AG04450 (cell line): ENCODE measurements at regions not wholly inside any gene's neighbourhood (a gene's known extent, or its start where the extent isn't known, plus 50 kb on each side); places are given as distances from the start of the nearest gene placed in this dataset.
A peak's percentile ranks its signal among the peaks of the same experiment; 100 is the strongest.

Experiments
- CTCF ChIA-PET: fragments of 300-600, 350-600 bp; formaldehyde crosslinking; extraction: SDS; loops from one replicate; lab custom pipeline; 2022; ENCODE audit warnings: antibody characterized with exemption, inconsistent platforms; lab: Charles Lee
- POLR2A ChIA-PET: fragments of 350-600 bp; formaldehyde crosslinking; extraction: SDS; loops from one replicate; lab custom pipeline; 2021; ENCODE audit warnings: antibody characterized with exemption, inconsistent platforms; lab: Yijun Ruan, JAX
- DNase-seq: peaks from one replicate; pipeline ENCODE4 v3.0.0-alpha.2; 2011; ENCODE audit warnings: low read depth, low spot score
- H3K27ac ChIP-seq: one replicate; pipeline ENCODE4 v1.5.1; 2012; ENCODE audit warnings: low read depth, low read length, control low read depth
- H3K27me3 ChIP-seq: one replicate; pipeline ENCODE4 v1.6.0; 2012; ENCODE audit warnings: low read length; ENCODE audit not compliant: control insufficient read depth, insufficient read depth
- H3K4me3 ChIP-seq: 2 replicates; pipeline ENCODE4 v1.5.1; 2011; ENCODE audit warnings: mild to moderate bottlenecking, low read depth, low read length, control low read depth
- H3K9me3 ChIP-seq: 2 replicates; pipeline ENCODE4 v1.5.1; 2012; ENCODE audit warnings: low read length; ENCODE audit not compliant: control insufficient read depth, insufficient read depth
- CTCF ChIP-seq: IDR thresholded peaks from 2 replicates; pipeline ENCODE4 v1.5.1; 2011; ENCODE audit warnings: low read depth, low read length, control low read depth, inconsistent platforms

- Histone ChIP-seq H3K4me3 (no peak overlapping the region), H3K27ac (no peak overlapping the region), H3K27me3 (no peaks in the 10 kb centered on the region), H3K9me3 (no peaks in the 10 kb centered on the region)
- ChIA-PET CTCF (interaction anchor here (0.6 to 15.1 kb wide), 75 partner anchors 8 to 869 kb away, joined by 3 to 541 read pairs (median 5); partner anchors contain the start of gene LRRC1), POLR2A (interaction anchor here (1.1 kb wide), 1 partner anchor 174 kb away, joined by 3 read pairs; the partner anchor contains the start of gene GCLC)
- DNase-seq = peak; percentile 48
- peak; percentile 83 for TF ChIP-seq CTCF
Measured at GRCh38 chr6:53718597-53719460, 53.3 kb upstream of the KLHL31 start.

GRCh38 chr6:53717566-53717965 is 52.0 kb upstream of the KLHL31 start:
- Histone ChIP-seq H3K27ac (no peak overlapping the region), H3K9me3 (no peaks in the 10 kb centered on the region), H3K4me3 (no peak overlapping the region), H3K27me3 (no peaks in the 10 kb centered on the region)
- TF ChIP-seq CTCF = no peak
- DNase-seq = no peak
- POLR2A ChIA-PET = no interaction called here
- CTCF ChIA-PET = interaction anchor here (0.6 to 15.1 kb wide), 7 partner anchors 11 to 243 kb away, joined by 3 to 541 read pairs (median 8); no protein-coding TSS in a partner anchor

GRCh38 chr6:53715434-53715833 is 49.9 kb upstream of the KLHL31 start:
- no peak for DNase-seq
- ChIA-PET POLR2A (no interaction called here), CTCF (interaction anchor here (0.6 to 8.7 kb wide), 7 partner anchors 9 to 241 kb away, joined by 3 to 99 read pairs (median 5); no protein-coding TSS in a partner anchor)
- H3K27me3 ChIP-seq = no peaks in the 10 kb centered on the region
- no peak overlapping the region for H3K4me3 ChIP-seq
- H3K9me3 ChIP-seq = no peaks in the 10 kb centered on the region
- TF ChIP-seq CTCF = no peak
- H3K27ac ChIP-seq = no peak overlapping the region
